ENCODE measurements at regions not wholly inside any gene's neighbourhood (a gene's known extent, or its start where the extent isn't known, plus 50 kb on each side); places are given as distances from the start of the nearest gene placed in this dataset.
A peak's percentile ranks its signal among the peaks of the same experiment; 100 is the strongest.

- TF ChIP-seq, protein P1, sequence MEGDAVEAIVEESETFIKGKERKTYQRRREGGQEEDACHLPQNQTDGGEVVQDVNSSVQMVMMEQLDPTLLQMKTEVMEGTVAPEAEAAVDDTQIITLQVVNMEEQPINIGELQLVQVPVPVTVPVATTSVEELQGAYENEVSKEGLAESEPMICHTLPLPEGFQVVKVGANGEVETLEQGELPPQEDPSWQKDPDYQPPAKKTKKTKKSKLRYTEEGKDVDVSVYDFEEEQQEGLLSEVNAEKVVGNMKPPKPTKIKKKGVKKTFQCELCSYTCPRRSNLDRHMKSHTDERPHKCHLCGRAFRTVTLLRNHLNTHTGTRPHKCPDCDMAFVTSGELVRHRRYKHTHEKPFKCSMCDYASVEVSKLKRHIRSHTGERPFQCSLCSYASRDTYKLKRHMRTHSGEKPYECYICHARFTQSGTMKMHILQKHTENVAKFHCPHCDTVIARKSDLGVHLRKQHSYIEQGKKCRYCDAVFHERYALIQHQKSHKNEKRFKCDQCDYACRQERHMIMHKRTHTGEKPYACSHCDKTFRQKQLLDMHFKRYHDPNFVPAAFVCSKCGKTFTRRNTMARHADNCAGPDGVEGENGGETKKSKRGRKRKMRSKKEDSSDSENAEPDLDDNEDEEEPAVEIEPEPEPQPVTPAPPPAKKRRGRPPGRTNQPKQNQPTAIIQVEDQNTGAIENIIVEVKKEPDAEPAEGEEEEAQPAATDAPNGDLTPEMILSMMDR (IDR thresholded peaks at IDR 0.05; ENCODE audit: low read depth, low read length), result no peak
- DNase-seq (ENCODE audit: low read depth in 2 of 2), result peak in 1 of 2 donors; percentile 15
- H3K4me3 ChIP-seq (replicated peaks in 1 of 2; ENCODE audit: low read depth in 2 of 2, low read length in 2 of 2), result no peak overlapping the region
These were observed 226.8 kb downstream of the LACC1 start for GRCh38 chr13:44106266-44107152.

- TF ChIP-seq, protein P1 (IDR thresholded peaks at IDR 0.05; ENCODE audit: low read depth, low read length), result no peak
- DNase-seq (ENCODE audit: low read depth in 2 of 2), result no peak
- H3K4me3 ChIP-seq (replicated peaks in 1 of 2; ENCODE audit: low read depth in 2 of 2, low read length in 2 of 2), result no peak overlapping the region
These were observed 227.8 kb downstream of the LACC1 start for GRCh38 chr13:44107357-44108121.

- H3K4me3 ChIP-seq (replicated peaks in 1 of 2; ENCODE audit: low read depth in 2 of 2, low read length in 2 of 2), result no peak overlapping the region
- TF ChIP-seq, protein P1 (IDR thresholded peaks at IDR 0.05; ENCODE audit: low read depth, low read length), result no peak
- DNase-seq (ENCODE audit: low read depth in 2 of 2), result no peak
These were observed 228.7 kb downstream of the LACC1 start for GRCh38 chr13:44108331-44108858.

DNA sequence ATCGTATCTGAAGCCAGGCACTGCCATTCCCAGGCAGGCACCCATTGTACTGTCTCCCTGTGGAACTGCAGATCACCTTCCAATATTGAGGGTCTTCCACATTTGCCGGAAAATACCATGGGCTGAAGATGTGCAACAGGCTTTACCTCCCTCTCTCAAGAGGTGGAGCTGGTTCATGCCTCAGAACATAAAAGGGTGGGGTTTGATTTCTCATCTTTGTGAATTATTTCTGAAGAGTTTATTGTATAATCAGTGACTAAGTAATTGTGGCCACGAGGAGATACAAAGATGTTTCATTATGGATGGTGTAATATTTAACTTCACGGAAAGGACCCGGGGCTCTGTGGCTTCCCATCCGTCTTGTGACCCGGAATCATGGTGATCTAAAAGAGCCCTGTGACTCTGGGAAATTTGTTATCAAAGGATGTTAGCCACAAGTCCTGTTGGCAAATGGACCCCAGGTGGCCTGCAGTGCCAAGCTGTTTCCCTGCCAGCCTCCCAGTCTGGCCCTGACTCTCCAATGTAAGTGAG, 230.5 kb downstream of the LACC1 start:
- no peak overlapping the region for H3K4me3 ChIP-seq (replicated peaks in 1 of 2; ENCODE audit: low read depth in 2 of 2, low read length in 2 of 2)
- DNase-seq (ENCODE audit: low read depth in 2 of 2), result no peak
- TF ChIP-seq, protein P1 (IDR thresholded peaks at IDR 0.05; ENCODE audit: low read depth, low read length), result no peak

GRCh38 chr13:44111701-44112100, 232.0 kb downstream of the LACC1 start:
- H3K4me3 ChIP-seq (replicated peaks in 1 of 2; ENCODE audit: low read depth in 2 of 2, low read length in 2 of 2), result no peak overlapping the region
- no peak for DNase-seq (ENCODE audit: low read depth in 2 of 2)
- TF ChIP-seq, protein P1 (IDR thresholded peaks at IDR 0.05; ENCODE audit: low read depth, low read length), result no peak

DNA sequence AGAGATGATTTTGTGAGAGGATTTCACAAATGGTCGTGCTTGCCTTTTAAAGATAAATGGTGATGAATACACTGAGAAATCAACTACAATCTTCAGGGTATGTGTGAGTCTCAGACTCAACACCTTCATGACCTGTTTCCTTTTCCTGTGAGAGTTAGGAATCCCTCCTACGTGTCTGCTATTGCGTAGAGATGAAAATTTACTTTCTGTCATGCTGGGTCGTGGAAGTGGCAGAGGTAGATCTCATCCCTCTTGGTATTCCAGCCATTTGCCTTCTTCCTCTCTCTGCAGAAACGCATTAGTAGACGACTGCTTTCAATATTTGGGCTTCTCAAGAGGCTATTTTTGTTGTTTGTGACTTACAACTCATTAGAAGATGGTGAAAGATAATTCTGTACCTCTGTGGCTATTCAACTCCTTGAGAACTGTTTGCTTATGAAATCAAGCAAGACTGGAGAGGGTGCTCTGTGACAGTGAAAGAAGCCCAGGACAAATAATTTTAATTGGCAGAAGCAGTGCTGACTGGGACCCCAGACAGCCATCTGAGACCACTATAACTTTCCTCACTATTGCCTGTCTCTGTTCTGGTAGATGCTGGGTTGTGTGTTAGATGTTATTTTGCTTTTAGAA, 233.1 kb downstream of the LACC1 start:
- TF ChIP-seq, protein P1 (IDR thresholded peaks at IDR 0.05; ENCODE audit: low read depth, low read length), result no peak

More for the DNA sequence above, 233.1 kb downstream of the LACC1 start:
- DNase-seq (ENCODE audit: low read depth in 2 of 2), result no peak
- H3K4me3 ChIP-seq (replicated peaks in 1 of 2; ENCODE audit: low read depth in 2 of 2, low read length in 2 of 2), result no peak overlapping the region

Measured in cardiac fibroblast (primary cell).